Loucy (cell line): ENCODE measurements at regions not wholly inside any gene's neighbourhood (a gene's known extent, or its start where the extent isn't known, plus 50 kb on each side); places are given as distances from the start of the nearest gene placed in this dataset.

Experiments
- H2AFZ ChIP-seq: fragments of 200-600 bp; sonication (generic); 2 replicates; pipeline ENCODE4 v1.6.0; 2016; ENCODE audit warnings: antibody characterized with exemption, mild to moderate bottlenecking, low read length, moderate library complexity
- H3F3A ChIP-seq: fragments of 200-600 bp; 2 replicates; pipeline ENCODE4 v1.6.0; 2016; ENCODE audit warnings: antibody characterized with exemption, low read depth, mild to moderate bottlenecking
- H3K27me3 ChIP-seq: fragments of 200-600 bp; sonication (generic); 2 replicates; pipeline ENCODE4 v1.6.1; 2014; ENCODE audit warnings: low read length, mild to moderate bottlenecking; ENCODE audit not compliant: insufficient read depth, poor library complexity, severe bottlenecking
- H3K36me3 ChIP-seq: fragments of 200-600 bp; sonication (generic); 2 replicates; pipeline ENCODE4 v1.6.1; 2016; ENCODE audit warnings: low read length; ENCODE audit not compliant: insufficient read depth
- H3K4me1 ChIP-seq: fragments of 200-600 bp; sonication (generic); 2 replicates; pipeline ENCODE4 v1.5.1; 2014; ENCODE audit warnings: low read length, mild to moderate bottlenecking; ENCODE audit not compliant: insufficient read depth, poor library complexity, severe bottlenecking
- H3K4me2 ChIP-seq: fragments of 200-600 bp; sonication (generic); 2 replicates; pipeline ENCODE4 v1.6.0; 2014; ENCODE audit warnings: antibody characterized with exemption, low read length, low read depth, mild to moderate bottlenecking; ENCODE audit not compliant: poor library complexity, severe bottlenecking
- H3K4me3 ChIP-seq: fragments of 200-600 bp; sonication (generic); 2 replicates; pipeline ENCODE4 v1.5.1; 2014; ENCODE audit warnings: low read length, mild to moderate bottlenecking, mixed read lengths; ENCODE audit not compliant: poor library complexity, severe bottlenecking
- H3K79me2 ChIP-seq: fragments of 200-600 bp; sonication (generic); 2 replicates; pipeline ENCODE4 v1.6.1; 2014; ENCODE audit warnings: low read length; ENCODE audit not compliant: insufficient read depth
- H3K9ac ChIP-seq: fragments of 200-600 bp; sonication (generic); 2 replicates; pipeline ENCODE4 v1.6.0; 2014; ENCODE audit warnings: mild to moderate bottlenecking, low read depth, low read length, moderate library complexity; ENCODE audit not compliant: poor library complexity, severe bottlenecking
- H3K9me2 ChIP-seq: fragments of 200-600 bp; sonication (generic); replicated peaks from 2 replicates; pipeline ENCODE4 v1.6.1; 2016; ENCODE audit warnings: low read depth, low read length, mixed read lengths
- H3K9me3 ChIP-seq: fragments of 200-600 bp; sonication (generic); 2 replicates; pipeline ENCODE4 v1.6.1; 2014; ENCODE audit warnings: mild to moderate bottlenecking, antibody characterized with exemption, low read length, low read depth; ENCODE audit not compliant: insufficient read depth
- H4K20me1 ChIP-seq: fragments of 200-600 bp; sonication (generic); 2 replicates; pipeline ENCODE4 v1.6.0; 2014; ENCODE audit warnings: antibody characterized with exemption, low read length, mild to moderate bottlenecking; ENCODE audit not compliant: insufficient read depth, poor library complexity, severe bottlenecking
- EZH2phosphoT487 ChIP-seq: fragments of 200-600 bp; IDR thresholded peaks from 2 replicates; pipeline ENCODE4 v1.6.1; 2018; ENCODE audit warnings: antibody characterized with exemption, mild to moderate bottlenecking, moderate library complexity, borderline replicate concordance
- TF ChIP-seq, protein P1 (sequence below): fragments of 200-600 bp; sonication (generic); conservative IDR thresholded peaks from 2 replicates; pipeline ENCODE4 v1.5.1; 2014; ENCODE audit warnings: mild to moderate bottlenecking, antibody characterized with exemption, low read length

- Histone ChIP-seq H3K27me3 (peaks cover 8% of the 10 kb centered on the region), H3K4me3 (no peak overlapping the region), H3K9me3 (no peaks in the 10 kb centered on the region)
Measured at GRCh38 chr22:22090650-22091399, 108.2 kb upstream of the TOP3B start.

DNA sequence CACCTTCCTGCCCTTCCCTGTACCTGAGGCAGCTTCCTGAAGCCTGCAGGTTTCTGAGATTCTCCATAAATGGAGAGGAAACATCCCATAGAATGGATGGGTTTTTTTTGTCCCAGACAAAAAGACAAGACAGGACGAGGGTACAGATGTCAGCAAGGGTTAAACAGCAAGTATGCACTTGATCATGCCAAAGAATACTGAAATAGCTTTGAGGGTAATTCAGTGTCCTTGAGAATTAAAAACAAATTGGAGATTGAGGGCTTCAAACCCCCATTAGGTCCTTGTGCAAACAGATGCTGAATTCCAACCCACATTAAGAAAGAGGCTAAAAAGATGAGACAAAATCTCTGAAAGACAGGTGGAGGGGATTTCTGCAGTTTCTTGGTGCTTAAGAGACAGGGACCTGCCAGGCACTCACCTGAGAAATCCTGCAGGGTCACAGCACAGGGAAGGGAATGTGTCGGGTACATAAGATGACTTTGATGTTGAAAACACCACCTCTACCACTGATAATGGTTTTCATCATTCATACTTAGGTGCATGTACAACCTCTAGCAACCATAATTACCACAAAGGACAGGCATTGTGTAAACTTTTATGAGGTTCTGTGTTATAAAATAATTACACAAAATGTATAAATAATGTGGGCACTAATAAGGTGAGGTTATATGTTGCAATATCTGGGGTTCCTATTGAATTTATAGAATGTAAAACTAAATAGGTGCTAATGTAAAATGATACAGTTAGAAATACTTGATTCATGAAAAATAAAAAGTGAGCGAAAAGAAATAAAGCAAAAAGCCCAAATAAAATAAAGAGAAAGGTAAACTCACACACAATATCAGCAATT is 107.1 kb upstream of the TOP3B start:
- Histone ChIP-seq H3K4me1 (no peaks in the 10 kb centered on the region), H2AFZ (no peak overlapping the region), H3K4me2 (no peak overlapping the region), H3K9ac (no peak overlapping the region), H3K79me2 (no peaks in the 10 kb centered on the region), H3K36me3 (no peaks in the 10 kb centered on the region), H3F3A (no peaks in the 10 kb centered on the region), H3K27me3 (peaks cover 8% of the 10 kb centered on the region), H3K9me3 (no peaks in the 10 kb centered on the region), H3K4me3 (no peak overlapping the region), H4K20me1 (no peaks in the 10 kb centered on the region), H3K9me2 (no peaks in the 10 kb centered on the region)
- TF ChIP-seq, protein P1, sequence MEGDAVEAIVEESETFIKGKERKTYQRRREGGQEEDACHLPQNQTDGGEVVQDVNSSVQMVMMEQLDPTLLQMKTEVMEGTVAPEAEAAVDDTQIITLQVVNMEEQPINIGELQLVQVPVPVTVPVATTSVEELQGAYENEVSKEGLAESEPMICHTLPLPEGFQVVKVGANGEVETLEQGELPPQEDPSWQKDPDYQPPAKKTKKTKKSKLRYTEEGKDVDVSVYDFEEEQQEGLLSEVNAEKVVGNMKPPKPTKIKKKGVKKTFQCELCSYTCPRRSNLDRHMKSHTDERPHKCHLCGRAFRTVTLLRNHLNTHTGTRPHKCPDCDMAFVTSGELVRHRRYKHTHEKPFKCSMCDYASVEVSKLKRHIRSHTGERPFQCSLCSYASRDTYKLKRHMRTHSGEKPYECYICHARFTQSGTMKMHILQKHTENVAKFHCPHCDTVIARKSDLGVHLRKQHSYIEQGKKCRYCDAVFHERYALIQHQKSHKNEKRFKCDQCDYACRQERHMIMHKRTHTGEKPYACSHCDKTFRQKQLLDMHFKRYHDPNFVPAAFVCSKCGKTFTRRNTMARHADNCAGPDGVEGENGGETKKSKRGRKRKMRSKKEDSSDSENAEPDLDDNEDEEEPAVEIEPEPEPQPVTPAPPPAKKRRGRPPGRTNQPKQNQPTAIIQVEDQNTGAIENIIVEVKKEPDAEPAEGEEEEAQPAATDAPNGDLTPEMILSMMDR = no peak
- TF ChIP-seq EZH2phosphoT487 = no peak

More at GRCh38 chr22:22090650-22091399, 108.2 kb upstream of the TOP3B start:
- Histone ChIP-seq H3K9ac (no peak overlapping the region), H3F3A (no peaks in the 10 kb centered on the region), H3K79me2 (no peaks in the 10 kb centered on the region), H4K20me1 (no peaks in the 10 kb centered on the region), H2AFZ (no peak overlapping the region), H3K4me2 (no peak overlapping the region), H3K9me2 (no peaks in the 10 kb centered on the region), H3K36me3 (no peaks in the 10 kb centered on the region), H3K4me1 (no peaks in the 10 kb centered on the region)
- TF ChIP-seq, protein P1 = no peak
- TF ChIP-seq EZH2phosphoT487 = no peak

DNA sequence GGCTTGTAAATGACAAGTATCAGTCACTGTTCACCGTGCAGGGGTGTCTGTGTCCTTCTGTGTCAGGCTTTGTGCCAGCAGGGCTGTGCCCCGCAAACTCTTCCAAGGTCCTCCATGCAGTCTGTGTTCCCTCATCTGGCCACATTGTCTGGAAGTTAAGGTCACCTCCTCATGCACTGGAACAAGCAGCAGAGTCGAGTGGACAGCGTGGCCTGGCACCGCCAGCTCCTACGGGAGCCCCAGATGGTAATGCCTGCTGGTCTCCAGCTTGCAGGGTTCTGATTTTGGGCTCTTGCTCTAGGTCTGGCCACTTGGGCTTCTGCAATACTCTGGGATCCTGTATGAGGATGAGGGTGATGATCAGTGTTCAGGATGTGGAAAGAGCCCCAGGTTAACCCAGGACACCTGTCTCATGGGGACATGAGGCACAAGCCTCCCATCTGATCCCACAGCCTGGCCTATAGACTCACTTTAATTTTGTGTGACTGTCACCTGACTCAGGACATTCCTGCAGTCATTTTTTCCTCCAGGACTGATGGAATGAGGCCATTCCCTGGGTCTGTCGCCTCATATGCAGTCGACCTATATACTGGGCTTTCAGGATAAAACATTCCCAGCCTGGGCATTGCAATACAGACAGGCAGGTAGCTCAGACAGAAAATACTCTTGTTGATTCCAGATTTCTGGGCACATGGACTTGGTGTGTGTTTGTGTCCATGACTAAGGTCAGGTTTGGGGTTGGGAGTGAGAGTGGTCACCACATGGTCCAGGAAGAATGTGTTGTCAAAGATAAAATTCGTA is 106.3 kb upstream of the TOP3B start:
- H3K36me3 ChIP-seq = no peaks in the 10 kb centered on the region
- H4K20me1 ChIP-seq = no peaks in the 10 kb centered on the region
- H3K4me1 ChIP-seq = no peaks in the 10 kb centered on the region
- no peaks in the 10 kb centered on the region for H3K9me3 ChIP-seq
- peaks cover 7% of the 10 kb centered on the region for H3K27me3 ChIP-seq
- no peak overlapping the region for H3K4me3 ChIP-seq
- H3K79me2 ChIP-seq = no peaks in the 10 kb centered on the region
- TF ChIP-seq EZH2phosphoT487 = no peak
- TF ChIP-seq, protein P1 = no peak
- H3K9ac ChIP-seq = no peak overlapping the region
- no peak overlapping the region for H2AFZ ChIP-seq
- no peaks in the 10 kb centered on the region for H3F3A ChIP-seq
- H3K4me2 ChIP-seq = no peak overlapping the region
- no peaks in the 10 kb centered on the region for H3K9me2 ChIP-seq
